Colonic mucosa (tissue), 4 donors: ENCODE measurements at regions not wholly inside any gene's neighbourhood (a gene's known extent, or its start where the extent isn't known, plus 50 kb on each side); places are given as distances from the start of the nearest gene placed in this dataset.
"Not testable (repeated sequence)": the region's sequence is repeated elsewhere in the genome, so short reads cannot be mapped to it uniquely, and the experiment has no call there.

Experiments used
- DNase-seq: peaks from one replicate; pipeline ENCODE4 v3.0.0-alpha.2; 2020
- H3K27ac ChIP-seq: fragments of 200-600 bp; one replicate; pipeline ENCODE4 v1.8.0; 2021
- H3K27me3 ChIP-seq: fragments of 200-600 bp; one replicate; pipeline ENCODE4 v1.8.0; 2021
- H3K36me3 ChIP-seq: fragments of 200-600 bp; one replicate; pipeline ENCODE4 v1.8.0; 2021
- H3K4me1 ChIP-seq: fragments of 200-600 bp; one replicate; pipeline ENCODE4 v1.8.0; 2021; ENCODE audit warnings: mild to moderate bottlenecking
- H3K4me3 ChIP-seq: fragments of 200-600 bp; one replicate; pipeline ENCODE4 v1.8.0; 2021
- H3K9ac ChIP-seq, 2 donors: one replicate each; pipeline ENCODE4 v1.7.0; 2013; ENCODE audit warnings: control low read depth in 2 of 2, low read depth in 2 of 2, low read length in 2 of 2
- H3K9me3 ChIP-seq: fragments of 200-600 bp; one replicate; pipeline ENCODE4 v1.8.0; 2021
- CTCF ChIP-seq: fragments of 200-600 bp; IDR thresholded peaks from one replicate; pipeline ENCODE4 v1.8.0; 2022; ENCODE audit warnings: antibody characterized with exemption, mild to moderate bottlenecking
- intact Hi-C: fragments of 100-400 bp; cut with DNase I; formaldehyde crosslinking; loops from one replicate; pipeline ENCODE4 v1.14.1; 2022
- donor health status: healthy.
- donor health status: DM: no; HTN: no; CAD: no.
- donor health status: DM: no; HTN: no; CAD: no.

DNA sequence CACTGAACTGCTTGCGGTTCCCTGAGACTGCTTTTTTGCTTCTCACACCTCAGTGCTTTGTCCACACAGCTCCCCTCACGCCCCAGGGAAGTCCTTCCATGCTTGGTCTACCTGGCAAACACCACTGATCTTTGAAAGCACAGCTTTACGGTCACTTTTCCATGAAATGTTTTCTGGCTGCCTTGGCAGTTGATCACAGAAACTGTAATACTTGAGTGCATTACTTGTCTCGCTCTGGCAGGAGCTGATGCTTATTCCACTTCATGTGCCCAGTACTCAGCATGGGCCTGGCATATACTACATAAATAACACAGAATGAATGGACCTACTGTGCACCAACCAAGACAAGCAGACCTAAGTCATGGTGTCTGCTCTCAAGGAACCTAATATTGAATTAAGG, 121.1 kb downstream of the MEX3B start:
- no peak overlapping the region for H3K27ac ChIP-seq
- no peaks in the 10 kb centered on the region for H3K36me3 ChIP-seq
- H3K9ac ChIP-seq = no peak overlapping the region
- intact Hi-C loops = no loop called here
- DNase-seq = no peak
- H3K27me3 ChIP-seq = no peaks in the 10 kb centered on the region
- no peak overlapping the region for H3K4me3 ChIP-seq
- no peak for TF ChIP-seq CTCF
- no peaks in the 10 kb centered on the region for H3K9me3 ChIP-seq
- no peaks in the 10 kb centered on the region for H3K4me1 ChIP-seq

- intact Hi-C loops = no loop called here
Measured at GRCh38 chr15:81923561-81924350, 122.1 kb downstream of the MEX3B start.

GRCh38 chr15:81922143-81922542, 123.7 kb downstream of the MEX3B start:
- no peaks in the 10 kb centered on the region for H3K27me3 ChIP-seq
- H3K9me3 ChIP-seq = no peaks in the 10 kb centered on the region
- TF ChIP-seq CTCF = no peak
- no peak for DNase-seq
- intact Hi-C loops = no loop called here
- no peak overlapping the region for H3K9ac ChIP-seq
- H3K4me3 ChIP-seq = no peak overlapping the region
- no peaks in the 10 kb centered on the region for H3K36me3 ChIP-seq
- no peaks in the 10 kb centered on the region for H3K4me1 ChIP-seq
- no peak overlapping the region for H3K27ac ChIP-seq

More at GRCh38 chr15:81923561-81924350, 122.1 kb downstream of the MEX3B start:
- Histone ChIP-seq H3K9me3 (no peaks in the 10 kb centered on the region), H3K4me3 (no peak overlapping the region), H3K9ac (no peak overlapping the region), H3K27me3 (no peaks in the 10 kb centered on the region), H3K36me3 (no peaks in the 10 kb centered on the region), H3K4me1 (no peaks in the 10 kb centered on the region), H3K27ac (no peak overlapping the region)
- DNase-seq = no peak
- no peak for TF ChIP-seq CTCF

DNA sequence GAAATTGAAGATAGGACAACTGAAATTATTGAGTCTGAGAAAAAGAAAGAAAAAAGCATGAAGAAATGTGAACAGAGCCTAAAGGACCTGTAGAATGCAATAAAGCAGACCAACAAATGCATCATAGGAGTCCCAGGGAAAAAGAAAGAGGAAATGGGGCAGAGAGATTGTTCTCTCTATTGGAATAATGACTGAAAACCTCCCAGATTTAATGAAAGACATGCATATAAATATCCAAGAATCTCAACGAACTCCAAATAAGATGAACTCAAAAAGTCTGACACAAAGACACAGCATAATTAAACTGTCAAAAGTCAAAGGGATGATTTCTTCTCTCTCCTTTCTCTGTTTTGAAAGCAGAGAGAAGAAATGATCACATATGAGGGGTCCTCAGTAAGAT, 124.7 kb downstream of the MEX3B start:
- intact Hi-C loops = no loop called here
- DNase-seq = no peak

DNA sequence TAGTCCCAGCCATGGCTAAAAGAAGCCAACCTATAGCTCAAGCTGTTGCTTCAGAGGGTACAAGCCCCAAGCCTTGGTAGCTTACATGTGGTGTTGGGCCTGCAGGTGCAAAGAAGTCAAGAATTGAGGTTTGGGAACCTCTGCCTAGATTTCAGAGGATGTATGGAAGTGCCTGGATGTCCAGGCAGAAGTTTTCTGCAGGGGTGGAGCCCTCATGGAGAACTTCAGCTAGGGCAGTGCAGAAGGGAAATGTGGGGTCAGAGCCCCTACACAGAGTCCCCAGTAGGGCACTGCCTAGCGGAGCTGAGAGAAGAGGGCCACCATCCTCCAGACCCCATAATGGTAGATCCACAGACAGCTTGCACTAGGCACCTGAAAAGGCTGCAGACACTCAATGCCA, 127.1 kb downstream of the MEX3B start:
- H3K27me3 ChIP-seq, H3K4me1 ChIP-seq, H3K4me3 ChIP-seq, H3K9me3 ChIP-seq, DNase-seq, intact Hi-C loops, H3K27ac ChIP-seq, H3K36me3 ChIP-seq, H3K9ac ChIP-seq: not testable (repeated sequence)

More for the DNA sequence above, 124.7 kb downstream of the MEX3B start:
- Histone ChIP-seq H3K9ac (no peak overlapping the region), H3K9me3 (no peaks in the 10 kb centered on the region), H3K4me3 (no peak overlapping the region), H3K4me1 (no peaks in the 10 kb centered on the region), H3K27ac (no peak overlapping the region), H3K36me3 (no peaks in the 10 kb centered on the region), H3K27me3 (no peaks in the 10 kb centered on the region)
- TF ChIP-seq CTCF = no peak

DNA sequence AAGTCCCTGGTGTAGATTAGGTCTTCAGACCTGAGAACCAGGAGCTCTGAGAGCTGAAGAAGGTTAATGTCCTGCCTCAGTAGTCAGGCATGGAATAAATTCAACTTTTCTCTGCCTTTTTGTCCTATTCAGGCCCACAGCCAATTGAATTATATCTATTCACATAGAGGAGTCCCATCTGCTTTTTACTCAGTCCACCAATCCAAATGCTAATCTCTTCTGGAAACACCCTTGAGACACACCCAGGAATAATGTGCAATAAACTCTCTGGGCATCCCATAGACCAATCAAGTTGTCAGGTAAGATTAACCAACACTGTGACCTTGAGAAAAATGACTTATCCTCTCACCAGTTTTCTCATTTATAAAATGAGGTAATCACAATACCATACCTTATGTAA, 129.4 kb downstream of the MEX3B start:
- Histone ChIP-seq H3K4me3 (no peak overlapping the region), H3K27me3 (no peaks in the 10 kb centered on the region), H3K27ac (no peak overlapping the region), H3K36me3 (no peaks in the 10 kb centered on the region), H3K9me3 (no peaks in the 10 kb centered on the region), H3K4me1 (no peaks in the 10 kb centered on the region), H3K9ac (no peak overlapping the region)
- no peak for TF ChIP-seq CTCF
- intact Hi-C loops = no loop called here
- DNase-seq = no peak
